Stimulated activated CD8-positive, alpha-beta memory T cell treated with anti-CD3 and anti-CD28 coated beads, Interleukin-7, amount 100 ng/mL, for 1 hour (primary cell): ENCODE measurements at regions not wholly inside any gene's neighbourhood (a gene's known extent, or its start where the extent isn't known, plus 50 kb on each side); places are given as distances from the start of the nearest gene placed in this dataset.

Experiments used
- DNase-seq, 2 donors: peaks; one replicate each; pipeline ENCODE4 v3.0.0-alpha.2; 2020; ENCODE audit warnings: low read depth in 2 of 2

GRCh38 chr4:13250263-13250662, 233.9 kb downstream of the RAB28 start:
- no peak for DNase-seq

- no peak for DNase-seq
These were observed 235.4 kb downstream of the RAB28 start for GRCh38 chr4:13248621-13249298.

GRCh38 chr4:13246107-13246506, 238.0 kb downstream of the RAB28 start:
- DNase-seq = no peak

GRCh38 chr4:13244444-13244843, 239.7 kb downstream of the RAB28 start:
- no peak for DNase-seq

- no peak for DNase-seq
These were observed 241.0 kb downstream of the RAB28 start for GRCh38 chr4:13243152-13243551.

GRCh38 chr4:13240066-13240465, 244.1 kb downstream of the RAB28 start:
- no peak for DNase-seq

GRCh38 chr4:13238936-13239335, 245.2 kb downstream of the RAB28 start:
- no peak for DNase-seq

- DNase-seq = no peak
These were observed 247.7 kb downstream of the RAB28 start for GRCh38 chr4:13236485-13236884.

GRCh38 chr4:13233755-13234154, 250.4 kb downstream of the RAB28 start:
- DNase-seq = no peak

GRCh38 chr4:13219971-13220370, 264.2 kb downstream of the RAB28 start:
- DNase-seq = no peak

GRCh38 chr4:13218326-13218958, 265.7 kb downstream of the RAB28 start:
- no peak for DNase-seq

- no peak for DNase-seq
These were observed 268.6 kb downstream of the RAB28 start for GRCh38 chr4:13215560-13215959.

GRCh38 chr4:13212936-13213335, 271.2 kb downstream of the RAB28 start:
- no peak for DNase-seq

GRCh38 chr4:13209600-13209999, 274.5 kb downstream of the RAB28 start:
- DNase-seq = no peak

- DNase-seq = no peak
These were observed 275.5 kb downstream of the RAB28 start for GRCh38 chr4:13208558-13209193.

GRCh38 chr4:13207226-13207625, 276.9 kb downstream of the RAB28 start:
- DNase-seq = no peak

- DNase-seq = no peak
These were observed 281.0 kb downstream of the RAB28 start for GRCh38 chr4:13203101-13203500.

- no peak for DNase-seq
These were observed 281.4 kb downstream of the RAB28 start for GRCh38 chr4:13202701-13203100.

- no peak for DNase-seq
These were observed 282.9 kb downstream of the RAB28 start for GRCh38 chr4:13201241-13201640.

- DNase-seq = no peak
These were observed 287.4 kb downstream of the RAB28 start for GRCh38 chr4:13196721-13197120.

- DNase-seq = no peak
These were observed 290.5 kb downstream of the RAB28 start for GRCh38 chr4:13193662-13194061.

- no peak for DNase-seq
These were observed 293.9 kb downstream of the RAB28 start for GRCh38 chr4:13190093-13190721.

- no peak for DNase-seq
These were observed 299.9 kb downstream of the RAB28 start for GRCh38 chr4:13184199-13184598.
